T-helper 17 cell (primary cell): ENCODE measurements at regions not wholly inside any gene's neighbourhood (a gene's known extent, or its start where the extent isn't known, plus 50 kb on each side); places are given as distances from the start of the nearest gene placed in this dataset.

ENCODE experiments used
- ATAC-seq: fragments of 150-1000 bp; cut with Tn5 transposase; 2 replicates; pipeline ENCODE4 v1.10.0; 2021; ENCODE audit warnings: mild to moderate bottlenecking, moderate library complexity
- DNase-seq, 3 donors: peaks; one replicate each; pipeline versions ENCODE4 v3.0.0 to v3.0.0-alpha.2; 2020 to 2021
- H3K9me3 ChIP-seq: one replicate; pipeline ENCODE4 v1.7.0; 2013; ENCODE audit warnings: low read length, mild to moderate bottlenecking; ENCODE audit not compliant: control insufficient read depth, poor library complexity, severe bottlenecking
- H3K27ac Mint-ChIP-seq: one replicate; pipeline ENCODE4 v1.8.0; 2022; ENCODE audit warnings: mild to moderate bottlenecking, moderate library complexity, mixed read lengths
- H3K27me3 Mint-ChIP-seq: one replicate; pipeline ENCODE4 v1.8.0; 2022; ENCODE audit warnings: mixed read lengths
- H3K36me3 Mint-ChIP-seq: one replicate; pipeline ENCODE4 v1.8.0; 2022; ENCODE audit warnings: low read depth, mixed read lengths
- H3K4me1 Mint-ChIP-seq: one replicate; pipeline ENCODE4 v1.8.0; 2022; ENCODE audit warnings: mild to moderate bottlenecking, mixed read lengths
- H3K4me3 Mint-ChIP-seq: one replicate; pipeline ENCODE4 v1.8.0; 2022; ENCODE audit warnings: mild to moderate bottlenecking, moderate library complexity, mixed read lengths

- H3K4me3 Mint-ChIP-seq, result no peak overlapping the region
- H3K36me3 Mint-ChIP-seq, result peaks cover 2% of the 10 kb centered on the region
- H3K27me3 Mint-ChIP-seq, result peaks cover 6% of the 10 kb centered on the region
- H3K27ac Mint-ChIP-seq, result no peak overlapping the region
- no peaks in the 10 kb centered on the region for H3K9me3 ChIP-seq
- DNase-seq, result no peak
- no peak for ATAC-seq
- H3K4me1 Mint-ChIP-seq, result peaks cover 5% of the 10 kb centered on the region
These were observed 377.6 kb upstream of the ZFP64 start for GRCh38 chr20:52569201-52569600.

DNA sequence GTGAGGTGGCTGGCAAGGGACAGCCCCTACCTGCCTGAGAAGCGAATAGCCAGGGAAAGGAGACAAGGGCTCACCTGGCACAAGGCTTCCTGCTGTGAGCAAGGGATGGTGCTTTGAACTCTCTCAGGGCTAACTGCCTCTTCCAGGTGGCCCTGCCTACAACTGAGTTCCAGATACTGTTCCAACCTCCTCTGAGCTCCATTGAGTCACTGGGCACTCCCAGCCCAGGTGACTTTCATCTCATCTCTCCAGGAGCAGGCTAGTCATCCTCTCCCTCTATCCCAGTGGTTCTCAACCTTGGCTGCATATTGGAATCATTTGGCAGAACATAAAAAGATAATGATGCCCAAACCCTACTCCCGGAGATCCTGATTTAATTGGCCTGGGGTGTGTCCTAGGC, 374.0 kb upstream of the ZFP64 start:
- Mint-ChIP-seq H3K27ac (no peak overlapping the region), H3K27me3 (peaks cover 6% of the 10 kb centered on the region), H3K36me3 (peaks cover 2% of the 10 kb centered on the region), H3K4me3 (no peak overlapping the region), H3K4me1 (peaks cover 2% of the 10 kb centered on the region)
- DNase-seq (no peak), ATAC-seq (no peak)
- H3K9me3 ChIP-seq, result no peaks in the 10 kb centered on the region

DNA sequence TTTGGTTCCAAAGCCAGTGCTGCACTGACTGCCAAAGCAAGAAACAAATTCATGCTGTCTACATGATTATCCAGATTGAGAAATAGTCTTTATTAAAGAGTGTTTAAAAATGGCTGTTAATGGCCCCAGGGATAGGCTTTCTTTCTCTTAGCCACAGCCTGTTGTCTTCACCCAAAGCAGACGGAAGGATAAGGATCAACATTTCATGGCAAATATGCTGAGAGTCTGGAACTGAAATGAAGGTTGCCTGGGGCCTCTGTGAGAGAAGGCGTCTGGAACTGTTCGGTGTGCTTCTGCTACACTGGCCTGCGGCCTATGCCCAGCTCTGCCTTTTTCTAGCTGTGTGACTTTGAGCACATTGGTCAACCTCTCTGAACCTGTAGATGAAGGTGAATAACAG, 373.0 kb upstream of the ZFP64 start:
- Mint-ChIP-seq H3K4me3 (no peak overlapping the region), H3K27me3 (peaks cover 6% of the 10 kb centered on the region), H3K4me1 (peaks cover 2% of the 10 kb centered on the region)

GRCh38 chr20:52552181-52552872, 360.7 kb upstream of the ZFP64 start:
- Mint-ChIP-seq H3K4me1 (no peaks in the 10 kb centered on the region), H3K27me3 (no peaks in the 10 kb centered on the region), H3K4me3 (no peak overlapping the region), H3K27ac (no peak overlapping the region), H3K36me3 (no peaks in the 10 kb centered on the region)
- H3K9me3 ChIP-seq, result no peaks in the 10 kb centered on the region
- ATAC-seq (no peak), DNase-seq (no peak)

More for the DNA sequence above, 373.0 kb upstream of the ZFP64 start:
- Mint-ChIP-seq H3K27ac (no peak overlapping the region), H3K36me3 (peaks cover 2% of the 10 kb centered on the region)
- peaks cover 2% of the 10 kb centered on the region for H3K9me3 ChIP-seq
- DNase-seq (no peak), ATAC-seq (no peak)

- DNase-seq (no peak), ATAC-seq (no peak)
- H3K9me3 ChIP-seq, result no peaks in the 10 kb centered on the region
- Mint-ChIP-seq H3K36me3 (no peaks in the 10 kb centered on the region), H3K4me1 (no peaks in the 10 kb centered on the region), H3K27ac (no peak overlapping the region), H3K27me3 (no peaks in the 10 kb centered on the region), H3K4me3 (no peak overlapping the region)
These were observed 350.6 kb upstream of the ZFP64 start for GRCh38 chr20:52542131-52542530.

DNA sequence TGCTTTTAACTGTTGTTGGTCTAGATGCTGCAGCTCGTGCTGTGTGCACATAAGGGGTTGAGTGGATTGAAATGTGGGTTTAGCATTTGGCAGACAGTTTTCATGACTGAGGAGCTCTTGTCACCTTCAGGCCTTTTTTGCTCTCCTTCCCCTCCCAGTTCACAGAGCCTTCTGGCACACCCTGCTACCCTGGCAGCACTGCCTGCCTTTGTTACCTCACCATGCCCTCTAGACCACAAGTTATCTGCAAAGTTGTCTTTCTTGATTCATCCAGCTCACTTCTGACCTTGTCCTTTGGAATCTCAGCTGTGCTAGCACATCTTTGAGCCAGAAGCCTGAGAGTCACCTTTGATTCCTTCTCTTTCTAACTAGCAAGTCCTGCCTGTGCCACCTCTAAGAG, 348.9 kb upstream of the ZFP64 start:
- Mint-ChIP-seq H3K27ac (no peak overlapping the region), H3K27me3 (peaks cover 5% of the 10 kb centered on the region), H3K4me1 (no peaks in the 10 kb centered on the region), H3K36me3 (no peaks in the 10 kb centered on the region), H3K4me3 (no peak overlapping the region)
- ATAC-seq (no peak), DNase-seq (no peak)
- no peaks in the 10 kb centered on the region for H3K9me3 ChIP-seq

DNA sequence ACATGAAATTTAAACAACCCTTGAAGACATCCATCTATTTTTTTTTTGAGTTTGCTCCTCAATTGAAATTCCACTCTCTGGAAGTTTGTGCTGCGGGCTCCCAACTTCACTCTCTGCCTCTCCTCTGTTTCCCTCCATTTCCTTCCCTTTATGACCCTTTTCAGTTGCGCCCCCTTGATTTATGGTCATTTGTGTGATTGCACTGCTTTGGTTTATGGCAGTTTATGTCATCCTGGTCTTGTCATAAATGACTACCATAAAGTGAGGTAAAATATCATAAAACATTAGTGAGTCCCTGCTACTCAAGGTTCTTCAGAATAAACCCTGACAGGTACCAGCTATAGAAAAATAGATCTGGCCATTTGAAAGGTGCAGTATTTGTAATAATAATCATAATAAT, 348.3 kb upstream of the ZFP64 start:
- Mint-ChIP-seq H3K4me1 (no peaks in the 10 kb centered on the region), H3K27ac (no peak overlapping the region), H3K4me3 (no peak overlapping the region), H3K36me3 (no peaks in the 10 kb centered on the region), H3K27me3 (peaks cover 5% of the 10 kb centered on the region)
- ATAC-seq, result no peak
- DNase-seq, result no peak
- no peaks in the 10 kb centered on the region for H3K9me3 ChIP-seq

DNA sequence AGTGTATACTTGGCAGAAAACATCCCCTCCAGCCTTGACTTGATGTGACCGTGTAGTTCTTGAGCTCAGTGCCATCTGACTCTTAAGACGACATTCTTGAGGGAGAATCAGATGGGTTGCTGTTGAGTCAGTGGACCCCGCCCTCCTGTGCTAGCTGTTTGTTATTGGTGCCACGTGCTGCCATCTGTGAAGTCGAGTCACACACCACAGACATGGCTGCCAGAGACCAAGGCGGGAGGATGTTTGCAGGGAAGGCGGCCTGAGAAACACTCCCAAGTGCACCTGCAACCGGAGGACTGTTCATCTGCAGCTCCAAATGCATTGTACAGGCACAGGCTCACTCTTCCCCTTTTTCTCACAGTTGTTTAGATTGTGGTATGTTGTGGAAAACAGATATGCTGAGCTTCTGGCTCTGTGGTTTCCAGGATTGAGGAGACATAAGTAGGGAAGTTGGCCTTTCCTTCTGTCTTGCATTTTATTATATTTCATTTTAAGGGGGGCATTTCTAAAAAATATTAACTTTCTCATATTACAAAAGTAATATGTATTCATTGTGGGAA, 345.3 kb upstream of the ZFP64 start:
- no peak for ATAC-seq
- H3K27ac Mint-ChIP-seq, result no peak overlapping the region
- H3K9me3 ChIP-seq, result no peaks in the 10 kb centered on the region
- peaks cover 5% of the 10 kb centered on the region for H3K27me3 Mint-ChIP-seq
- DNase-seq, result no peak
- no peaks in the 10 kb centered on the region for H3K4me1 Mint-ChIP-seq
- no peak overlapping the region for H3K4me3 Mint-ChIP-seq
- no peaks in the 10 kb centered on the region for H3K36me3 Mint-ChIP-seq

DNA sequence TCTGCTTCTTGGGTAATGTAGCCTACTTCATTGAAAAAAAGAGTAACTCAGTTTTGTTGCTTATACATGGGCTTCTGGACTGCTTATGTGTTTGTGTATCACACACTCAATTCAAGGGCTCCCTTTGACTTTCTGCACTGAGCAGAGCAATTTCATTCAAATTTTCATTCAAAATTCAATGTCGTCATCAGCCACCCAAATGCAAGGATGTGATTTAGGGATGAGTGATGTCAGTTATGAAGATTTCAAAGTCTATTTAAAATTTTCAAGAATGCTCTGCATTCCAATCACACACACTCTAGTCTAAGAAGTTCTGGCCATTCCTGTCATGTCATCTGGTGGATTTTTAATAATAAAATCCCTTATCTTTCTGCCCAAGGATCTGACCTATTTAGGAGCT, 344.5 kb upstream of the ZFP64 start:
- Mint-ChIP-seq H3K27me3 (peaks cover 5% of the 10 kb centered on the region), H3K4me3 (no peak overlapping the region), H3K4me1 (no peaks in the 10 kb centered on the region), H3K27ac (no peak overlapping the region), H3K36me3 (no peaks in the 10 kb centered on the region)
- ATAC-seq (no peak), DNase-seq (no peak)
- no peaks in the 10 kb centered on the region for H3K9me3 ChIP-seq

GRCh38 chr20:52534616-52535015, 343.0 kb upstream of the ZFP64 start:
- Mint-ChIP-seq H3K36me3 (no peaks in the 10 kb centered on the region), H3K4me3 (no peak overlapping the region), H3K27ac (no peak overlapping the region), H3K4me1 (no peaks in the 10 kb centered on the region), H3K27me3 (peaks cover 5% of the 10 kb centered on the region)
- H3K9me3 ChIP-seq, result no peaks in the 10 kb centered on the region
- no peak for ATAC-seq
- no peak for DNase-seq

DNA sequence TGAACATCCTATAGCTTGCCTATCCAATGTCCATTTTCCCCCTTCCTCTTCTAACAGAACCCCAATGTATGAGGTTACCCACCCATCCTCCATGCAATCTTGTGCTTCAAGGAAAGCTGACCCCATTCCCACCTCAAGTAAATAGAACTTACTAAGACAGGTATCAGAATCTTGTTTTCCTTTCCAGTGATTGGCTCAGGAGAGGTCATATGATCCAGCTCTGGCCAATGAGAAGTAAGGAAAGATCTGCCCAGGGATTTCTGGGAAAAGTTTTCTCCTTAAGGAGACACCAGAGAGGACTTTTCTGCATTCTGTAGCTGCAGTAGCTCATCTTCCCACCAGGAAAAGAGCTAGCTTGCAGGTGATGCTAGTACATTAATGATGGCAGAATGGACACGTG, 341.8 kb upstream of the ZFP64 start:
- H3K36me3 Mint-ChIP-seq, result no peaks in the 10 kb centered on the region
- H3K4me1 Mint-ChIP-seq, result no peaks in the 10 kb centered on the region
- no peak overlapping the region for H3K27ac Mint-ChIP-seq
- peaks cover 5% of the 10 kb centered on the region for H3K27me3 Mint-ChIP-seq
- ATAC-seq (no peak), DNase-seq (no peak)
- H3K9me3 ChIP-seq, result no peaks in the 10 kb centered on the region
- H3K4me3 Mint-ChIP-seq, result no peak overlapping the region

DNA sequence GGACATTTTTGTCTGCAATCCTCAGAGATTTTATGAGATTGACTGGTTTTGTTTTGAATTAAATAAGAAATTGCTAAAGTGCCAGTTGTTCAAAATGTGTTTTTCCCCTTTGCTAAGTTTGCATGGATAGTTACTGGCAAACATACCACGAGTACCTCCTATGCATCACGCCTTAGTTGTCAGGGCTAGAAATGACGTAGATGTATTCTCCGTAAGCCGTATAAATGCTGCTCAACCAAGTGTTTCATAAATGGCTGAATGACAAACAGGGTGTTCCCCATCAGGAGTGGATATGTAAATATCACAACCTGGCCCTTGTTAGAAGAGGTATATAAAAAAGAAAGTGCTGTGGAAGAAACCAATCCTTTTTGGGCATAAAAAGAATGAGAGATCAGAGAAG, 341.1 kb upstream of the ZFP64 start:
- no peaks in the 10 kb centered on the region for H3K9me3 ChIP-seq
- H3K36me3 Mint-ChIP-seq, result no peaks in the 10 kb centered on the region
- no peak overlapping the region for H3K4me3 Mint-ChIP-seq
- H3K27me3 Mint-ChIP-seq, result peaks cover 5% of the 10 kb centered on the region
- ATAC-seq (no peak), DNase-seq (no peak)
- H3K27ac Mint-ChIP-seq, result no peak overlapping the region
- no peaks in the 10 kb centered on the region for H3K4me1 Mint-ChIP-seq

GRCh38 chr20:52530571-52530970, 339.0 kb upstream of the ZFP64 start:
- DNase-seq (no peak), ATAC-seq (no peak)
- H3K27me3 Mint-ChIP-seq, result no peaks in the 10 kb centered on the region
- H3K27ac Mint-ChIP-seq, result no peak overlapping the region
- no peaks in the 10 kb centered on the region for H3K36me3 Mint-ChIP-seq
- H3K4me1 Mint-ChIP-seq, result no peaks in the 10 kb centered on the region
- H3K9me3 ChIP-seq, result no peaks in the 10 kb centered on the region
- no peak overlapping the region for H3K4me3 Mint-ChIP-seq

- no peak for ATAC-seq
- no peaks in the 10 kb centered on the region for H3K9me3 ChIP-seq
- H3K4me1 Mint-ChIP-seq, result no peaks in the 10 kb centered on the region
- no peak for DNase-seq
- peak overlapping the region; percentile 8 for H3K27ac Mint-ChIP-seq
- H3K27me3 Mint-ChIP-seq, result no peaks in the 10 kb centered on the region
- H3K4me3 Mint-ChIP-seq, result no peak overlapping the region
- no peaks in the 10 kb centered on the region for H3K36me3 Mint-ChIP-seq
These were observed 338.2 kb upstream of the ZFP64 start for GRCh38 chr20:52529826-52530225.
